22Rv1 (cell line): ENCODE measurements at regions not wholly inside any gene's neighbourhood (a gene's known extent, or its start where the extent isn't known, plus 50 kb on each side); places are given as distances from the start of the nearest gene placed in this dataset.

ENCODE experiments used
- H3K27ac ChIP-seq: fragments of 450-650 bp; 2 replicates; pipeline ENCODE4 v1.5.1; 2017
- ZFX ChIP-seq: fragments of 450-650 bp; IDR thresholded peaks from 2 replicates; pipeline ENCODE4 v1.6.1; 2017; ENCODE audit warnings: antibody characterized with exemption, borderline replicate concordance
- TF ChIP-seq, protein P1 (sequence below): fragments of 450-650 bp; IDR thresholded peaks from 2 replicates; pipeline ENCODE4 v1.5.1; 2017; ENCODE audit warnings: mild to moderate bottlenecking

DNA sequence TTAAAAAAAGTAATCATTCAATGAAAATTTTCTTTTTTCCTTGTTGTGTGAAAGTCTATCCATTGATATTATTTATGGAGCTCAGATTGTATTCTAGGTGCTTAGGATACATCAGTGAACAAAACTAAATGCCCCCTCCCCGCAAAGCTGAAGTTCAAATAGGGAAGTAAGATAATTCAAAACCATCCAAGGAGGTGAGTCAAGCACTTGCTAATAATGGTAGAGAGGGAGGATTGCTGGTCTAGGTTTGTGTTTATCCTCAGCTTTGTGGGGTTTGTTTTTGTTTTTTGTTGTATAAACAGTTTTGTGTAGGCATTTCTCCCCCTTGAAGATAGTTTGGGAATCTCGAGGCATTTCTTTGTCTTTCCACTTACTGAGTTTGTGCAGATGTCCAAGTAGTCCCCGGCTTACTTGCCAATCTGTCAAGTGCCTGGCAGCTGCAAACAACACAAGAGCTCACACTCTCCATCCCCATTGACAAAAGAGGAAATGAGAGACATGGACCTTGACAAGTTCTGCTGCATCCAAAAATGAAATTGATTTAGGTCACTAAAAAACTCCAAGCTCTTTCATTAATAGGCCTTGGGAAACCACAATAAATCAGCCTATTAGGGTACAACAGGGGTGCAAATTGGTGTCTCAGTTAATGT lies 575.8 kb upstream of the TBL1XR1 start:
- TF ChIP-seq, protein P1, sequence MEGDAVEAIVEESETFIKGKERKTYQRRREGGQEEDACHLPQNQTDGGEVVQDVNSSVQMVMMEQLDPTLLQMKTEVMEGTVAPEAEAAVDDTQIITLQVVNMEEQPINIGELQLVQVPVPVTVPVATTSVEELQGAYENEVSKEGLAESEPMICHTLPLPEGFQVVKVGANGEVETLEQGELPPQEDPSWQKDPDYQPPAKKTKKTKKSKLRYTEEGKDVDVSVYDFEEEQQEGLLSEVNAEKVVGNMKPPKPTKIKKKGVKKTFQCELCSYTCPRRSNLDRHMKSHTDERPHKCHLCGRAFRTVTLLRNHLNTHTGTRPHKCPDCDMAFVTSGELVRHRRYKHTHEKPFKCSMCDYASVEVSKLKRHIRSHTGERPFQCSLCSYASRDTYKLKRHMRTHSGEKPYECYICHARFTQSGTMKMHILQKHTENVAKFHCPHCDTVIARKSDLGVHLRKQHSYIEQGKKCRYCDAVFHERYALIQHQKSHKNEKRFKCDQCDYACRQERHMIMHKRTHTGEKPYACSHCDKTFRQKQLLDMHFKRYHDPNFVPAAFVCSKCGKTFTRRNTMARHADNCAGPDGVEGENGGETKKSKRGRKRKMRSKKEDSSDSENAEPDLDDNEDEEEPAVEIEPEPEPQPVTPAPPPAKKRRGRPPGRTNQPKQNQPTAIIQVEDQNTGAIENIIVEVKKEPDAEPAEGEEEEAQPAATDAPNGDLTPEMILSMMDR, result no peak
- TF ChIP-seq ZFX, result no peak
- no peak overlapping the region for H3K27ac ChIP-seq

DNA sequence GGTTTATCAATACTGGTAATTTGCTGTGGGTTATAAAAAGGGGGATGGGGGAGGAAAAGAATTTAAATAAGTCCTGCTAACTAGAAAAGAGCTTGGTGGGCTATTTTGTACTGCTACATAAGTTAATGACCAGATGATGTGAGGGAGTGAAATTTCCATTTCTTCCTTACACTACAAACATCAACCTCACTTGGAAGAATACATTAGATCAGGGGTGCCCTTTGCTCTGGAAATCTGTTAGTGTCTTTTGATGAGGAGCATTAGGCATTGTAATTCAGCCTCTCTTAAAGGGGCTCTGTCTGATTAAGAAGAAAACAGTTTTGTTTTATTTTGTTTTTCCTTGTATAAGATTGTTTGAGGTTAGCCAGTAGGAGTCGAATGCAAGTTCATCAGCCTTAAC lies 576.4 kb upstream of the TBL1XR1 start:
- H3K27ac ChIP-seq, result no peak overlapping the region
- TF ChIP-seq, protein P1, result no peak
- TF ChIP-seq ZFX, result no peak

DNA sequence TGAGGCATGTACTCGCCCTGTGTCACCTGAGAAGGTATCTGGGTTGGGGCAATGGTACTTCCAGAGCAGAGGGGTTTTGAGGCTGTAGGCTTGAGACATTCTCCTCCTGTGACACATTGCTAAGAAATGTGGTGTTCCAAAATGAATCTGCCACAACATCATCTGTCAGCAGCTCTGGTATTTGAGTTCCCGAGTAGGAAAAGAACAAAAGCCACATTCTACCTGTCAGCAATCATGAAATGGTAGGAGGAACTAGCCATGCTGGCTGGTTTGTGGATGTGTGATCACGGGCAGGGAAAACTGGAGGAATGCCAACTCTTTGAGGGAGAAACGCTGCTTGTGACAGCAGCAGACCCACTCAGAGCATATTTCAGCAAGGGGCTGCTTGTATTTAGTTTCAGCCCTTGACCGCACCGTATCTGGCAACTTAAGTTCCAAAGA lies 579.4 kb upstream of the TBL1XR1 start:
- no peak for TF ChIP-seq ZFX
- TF ChIP-seq, protein P1, result no peak
- H3K27ac ChIP-seq, result no peak overlapping the region

DNA sequence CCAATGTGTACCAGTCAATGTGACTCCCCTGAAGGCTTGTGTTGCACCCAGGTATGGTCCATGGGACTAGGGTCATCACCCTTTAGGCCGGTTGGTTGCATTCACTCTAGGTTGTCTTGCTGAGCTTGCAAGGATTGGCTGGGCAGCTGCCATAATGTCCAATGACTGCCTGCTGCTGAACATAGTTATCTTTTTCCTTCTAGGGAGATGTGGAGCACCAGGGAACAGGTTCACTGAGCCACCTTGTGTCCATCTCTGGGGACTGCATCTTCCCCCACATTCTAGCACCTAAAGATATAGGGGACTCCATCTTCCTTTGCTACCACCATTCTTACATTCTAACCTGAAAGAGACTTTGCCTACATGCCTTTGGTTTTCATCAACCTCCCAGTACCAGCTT lies 580.4 kb upstream of the TBL1XR1 start:
- TF ChIP-seq, protein P1, result peak; percentile 72
- TF ChIP-seq ZFX, result no peak
- H3K27ac ChIP-seq, result no peak overlapping the region

DNA sequence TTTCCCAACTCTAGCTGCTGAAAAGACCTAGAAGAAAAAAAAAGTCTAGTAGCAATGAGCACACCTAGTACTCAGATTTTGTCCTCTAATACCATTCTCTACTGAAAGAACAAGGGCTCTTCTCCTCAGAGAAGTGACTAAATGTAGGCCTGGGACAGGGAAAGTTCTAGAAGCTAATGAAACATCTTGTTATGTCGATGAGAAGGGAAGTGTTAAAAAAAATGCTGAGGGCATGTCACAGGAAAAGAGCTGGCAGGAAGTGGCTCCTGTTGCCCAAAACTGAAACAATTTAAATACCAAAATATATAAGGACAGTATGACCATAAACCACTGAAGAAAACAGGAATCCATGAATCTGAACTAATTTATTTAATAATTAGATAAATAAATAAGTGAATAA lies 581.4 kb upstream of the TBL1XR1 start:
- TF ChIP-seq, protein P1, result no peak
- no peak for TF ChIP-seq ZFX
- no peak overlapping the region for H3K27ac ChIP-seq

DNA sequence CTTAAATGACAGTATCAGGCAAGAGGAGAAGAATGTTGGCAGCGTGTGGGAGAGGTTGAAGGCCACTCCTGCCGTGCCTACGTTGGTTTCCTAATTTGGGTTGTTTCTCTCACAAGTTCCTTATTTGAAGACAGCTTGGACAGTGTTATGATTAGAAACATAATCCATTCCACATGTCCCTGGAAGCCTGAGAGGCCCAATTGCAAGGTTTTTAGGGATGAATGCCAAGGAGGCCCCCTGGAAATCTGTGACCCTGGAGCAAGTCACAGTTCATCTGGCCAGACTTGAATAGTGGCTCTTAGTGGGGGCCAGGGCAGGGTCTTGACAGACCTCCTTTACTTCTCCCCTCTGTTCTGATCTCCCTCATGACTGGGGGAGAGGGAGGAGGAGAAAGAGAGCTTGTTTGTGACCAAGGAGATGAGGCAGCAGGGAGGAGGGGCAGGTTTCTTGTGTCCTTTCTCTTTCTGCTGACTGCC lies 584.4 kb upstream of the TBL1XR1 start:
- TF ChIP-seq ZFX, result no peak
- TF ChIP-seq, protein P1, result no peak
- no peak overlapping the region for H3K27ac ChIP-seq

DNA sequence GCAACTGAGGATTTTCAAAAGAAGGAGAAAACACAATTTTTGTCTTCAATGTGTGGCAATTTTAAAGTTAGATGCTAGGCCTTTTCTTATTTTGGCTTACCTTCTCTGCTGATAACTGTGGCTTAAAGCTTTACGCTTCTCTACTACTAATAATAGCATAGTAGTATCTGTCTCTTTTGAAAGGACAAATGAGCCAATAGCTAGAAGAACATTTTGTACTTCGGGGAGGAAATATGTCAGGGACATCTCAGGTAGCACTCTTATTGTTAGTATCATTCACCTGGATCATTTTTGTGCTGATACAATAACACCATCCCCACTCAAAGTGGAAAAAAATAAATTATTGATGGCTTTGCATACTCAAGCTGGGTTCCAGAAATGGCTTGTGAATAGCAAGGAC lies 586.1 kb upstream of the TBL1XR1 start:
- no peak for TF ChIP-seq ZFX
- TF ChIP-seq, protein P1, result no peak
- H3K27ac ChIP-seq, result no peak overlapping the region
